Heart right ventricle (tissue), 16 donors: ENCODE measurements at regions not wholly inside any gene's neighbourhood (a gene's known extent, or its start where the extent isn't known, plus 50 kb on each side); places are given as distances from the start of the nearest gene placed in this dataset.
A peak's percentile ranks its signal among the peaks of the same experiment; 100 is the strongest.
"Not testable (repeated sequence)": the region's sequence is repeated elsewhere in the genome, so short reads cannot be mapped to it uniquely, and the experiment has no call there.

Experiments used
- ATAC-seq, 8 donors: fragments of 200-7000 bp; cut with Tn5 transposase; one replicate each; pipeline ENCODE4 v1.9.1; 2020; ENCODE audit warnings: mild to moderate bottlenecking in 8 of 8, moderate library complexity in 8 of 8, moderate number of reproducible peaks in 1 of 8
- DNase-seq, 2 donors: peaks; one replicate each; pipeline ENCODE4 v3.0.0-alpha.2; 2020
- H3K27ac ChIP-seq, 10 donors: fragments of 200-600 bp; sonication (generic) in 2 of 10; one replicate each; pipeline versions ENCODE4 v1.5.0 to v1.8.0; 2020 to 2022; ENCODE audit warnings: mild to moderate bottlenecking in 3 of 10
- H3K27me3 ChIP-seq, 7 donors: fragments of 200-600 bp; one replicate each; pipeline ENCODE4 v1.8.0; 2021 to 2022; ENCODE audit warnings: mild to moderate bottlenecking in 2 of 7
- H3K36me3 ChIP-seq, 9 donors: fragments of 200-600 bp; sonication (generic) in 1 of 9; one replicate each; pipeline versions ENCODE4 v1.5.0 to v1.8.0; 2020 to 2022; ENCODE audit warnings: mild to moderate bottlenecking in 2 of 9
- H3K4me1 ChIP-seq, 9 donors: fragments of 200-600 bp; sonication (generic) in 1 of 9; one replicate each; pipeline versions ENCODE4 v1.5.0 to v1.8.0; 2020 to 2022; ENCODE audit warnings: mild to moderate bottlenecking in 4 of 9
- H3K4me3 ChIP-seq, 10 donors: fragments of 200-600 bp; sonication (generic) in 2 of 10; one replicate each; pipeline versions ENCODE4 v1.5.0 to v1.8.0; 2020 to 2022; ENCODE audit warnings: mild to moderate bottlenecking in 7 of 10, moderate library complexity in 2 of 10
- H3K9me3 ChIP-seq, 11 donors: fragments of 200-600 bp in 10 of 11; sonication (generic) in 2 of 11; one replicate each; pipeline versions ENCODE4 v1.5.0 to v1.8.0; 2013 to 2022; ENCODE audit warnings: mild to moderate bottlenecking in 2 of 11, control low read depth in 1 of 11, moderate library complexity in 1 of 11
- WGBS, 2 donors: extraction: QIAGEN DNeasy Blood & Tissue Kit; methylation state at CpG; one replicate each; pipeline ENCODE4 v1.1.7; 2013; ENCODE audit warnings: inconsistent platforms in 1 of 2; 5-methylcytosine and 5-hydroxymethylcytosine counted together
- intact Hi-C, 10 donors: fragments of 100-400 bp; cut with DNase I; formaldehyde crosslinking; loops; one replicate each; pipeline versions ENCODE4 v1.11.1 to v1.14.2; 2022
- TF ChIP-seq, protein P1 (sequence below), 9 donors: fragments of 200-600 bp; sonication (generic) in 2 of 9; IDR thresholded peaks; one replicate each; pipeline versions ENCODE4 v1.5.0 to v1.8.0; 2021 to 2022; ENCODE audit warnings: antibody characterized with exemption in 9 of 9, mild to moderate bottlenecking in 5 of 9, moderate library complexity in 1 of 9
- donor health status: Arrhythmogenic right ventricular cardiomyopathy.
- donor health status: ischemic (EF 13 %, LVEDD 7.1; RV severe dilation, severe dysfunction).
- donor health status: healthy with polysubstance abuse.
- donor health status: DM: no; HTN: yes; CAD: no.
- donor health status: DM: no; HTN: no; CAD: no.
- donor health status: ischemic (EF 25% LVEDD 6.9; RV normal size, moderate dysfunction).
- donor health status: ischemic (EF 25% LVEDD 5.7; RV mildly dilated, moderate dysfunction).
- donor health status: healthy.
- donor health status: DM: yes; HTN: yes; CAD: no.
- donor health status: Ischemic cardiomyopathy.
- donor health status: ischemic (EF 35%, LVEDD 5.7; RV mildly dilated, moderate dysfunction).
- donor health status: nonischemic (EF 11% LVEDD 7.7; RV severe dilation, severe dysfunction).
- donor health status: DM: yes; HTN: yes; CAD: no.
- donor health status: PGD.
- donor health status: ischemic (EF 29% LVEDD 5.4; RV normal size, mild dysfunction).
- donor health status: nonischemic (EF 23%, LVEDD 6.1; RV moderate dilation, normal function).

DNA sequence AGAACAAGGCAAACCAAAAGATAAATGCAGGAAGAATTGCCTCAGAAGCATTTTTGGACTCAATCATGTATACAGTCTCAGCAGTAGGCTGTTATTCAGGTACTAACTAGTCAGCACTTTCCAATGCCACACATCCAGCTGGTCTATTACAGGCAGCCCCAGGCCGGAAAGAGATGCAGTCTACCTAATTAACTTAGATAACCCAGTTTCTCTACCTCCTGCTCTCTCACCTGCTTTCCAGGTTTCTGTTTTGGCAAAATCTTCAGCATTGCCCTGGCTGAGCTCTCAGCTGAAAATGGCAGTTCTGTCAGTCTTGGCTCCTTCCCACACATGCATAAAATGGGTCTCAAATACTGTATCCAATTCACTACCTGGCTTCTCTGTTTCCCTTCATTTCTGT, 101.3 kb upstream of the UFL1 start:
- no peaks in the 10 kb centered on the region for H3K27me3 ChIP-seq
- intact Hi-C loops = no loop called here
- no peak overlapping the region for H3K27ac ChIP-seq
- TF ChIP-seq, protein P1, sequence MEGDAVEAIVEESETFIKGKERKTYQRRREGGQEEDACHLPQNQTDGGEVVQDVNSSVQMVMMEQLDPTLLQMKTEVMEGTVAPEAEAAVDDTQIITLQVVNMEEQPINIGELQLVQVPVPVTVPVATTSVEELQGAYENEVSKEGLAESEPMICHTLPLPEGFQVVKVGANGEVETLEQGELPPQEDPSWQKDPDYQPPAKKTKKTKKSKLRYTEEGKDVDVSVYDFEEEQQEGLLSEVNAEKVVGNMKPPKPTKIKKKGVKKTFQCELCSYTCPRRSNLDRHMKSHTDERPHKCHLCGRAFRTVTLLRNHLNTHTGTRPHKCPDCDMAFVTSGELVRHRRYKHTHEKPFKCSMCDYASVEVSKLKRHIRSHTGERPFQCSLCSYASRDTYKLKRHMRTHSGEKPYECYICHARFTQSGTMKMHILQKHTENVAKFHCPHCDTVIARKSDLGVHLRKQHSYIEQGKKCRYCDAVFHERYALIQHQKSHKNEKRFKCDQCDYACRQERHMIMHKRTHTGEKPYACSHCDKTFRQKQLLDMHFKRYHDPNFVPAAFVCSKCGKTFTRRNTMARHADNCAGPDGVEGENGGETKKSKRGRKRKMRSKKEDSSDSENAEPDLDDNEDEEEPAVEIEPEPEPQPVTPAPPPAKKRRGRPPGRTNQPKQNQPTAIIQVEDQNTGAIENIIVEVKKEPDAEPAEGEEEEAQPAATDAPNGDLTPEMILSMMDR (IDR thresholded peaks at IDR 0.05) = no peak
- no peak overlapping the region for H3K4me3 ChIP-seq
- ATAC-seq (no peak), DNase-seq (no peak)
- 61 to 73% methylated on average over 1 of the region's 1 CpG for WGBS, 2 donors
- peaks cover 0 to 20% (median 0%) of the 10 kb centered on the region in 11 donors for H3K9me3 ChIP-seq
- H3K36me3 ChIP-seq = no peaks in the 10 kb centered on the region
- no peaks in the 10 kb centered on the region for H3K4me1 ChIP-seq

DNA sequence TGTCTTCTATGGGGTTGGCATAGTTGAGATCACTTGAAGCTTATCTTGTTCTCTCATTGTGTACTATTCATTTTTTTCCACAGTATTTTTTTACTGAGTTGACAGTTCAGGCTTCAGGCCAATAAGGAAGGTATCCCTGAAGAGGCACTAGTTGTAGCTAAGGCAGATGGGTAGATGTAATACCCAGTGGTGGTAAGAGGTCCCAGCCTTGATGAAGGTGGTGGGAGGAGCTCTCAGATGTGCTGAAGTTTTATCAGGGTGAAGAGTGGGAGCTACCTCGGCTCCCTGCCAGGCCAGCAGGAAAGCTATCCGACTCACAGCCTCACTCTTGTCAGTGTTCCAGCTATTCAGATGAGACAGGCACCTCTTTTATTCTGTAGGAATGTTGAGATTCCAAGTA, 87.7 kb upstream of the UFL1 start:
- no peak for DNase-seq
- no peak for ATAC-seq
- no peaks in the 10 kb centered on the region for H3K36me3 ChIP-seq
- no peaks in the 10 kb centered on the region for H3K4me1 ChIP-seq
- no peak overlapping the region for H3K4me3 ChIP-seq
- H3K27me3 ChIP-seq = no peaks in the 10 kb centered on the region
- TF ChIP-seq, protein P1 (IDR thresholded peaks at IDR 0.05) = no peak
- intact Hi-C loops = no loop called here
- H3K27ac ChIP-seq = no peak overlapping the region
- peaks cover 0 to 77% (median 5%) of the 10 kb centered on the region in 11 donors for H3K9me3 ChIP-seq
- 59 to 60% methylated on average over 2 of the region's 2 CpGs for WGBS, 2 donors

DNA sequence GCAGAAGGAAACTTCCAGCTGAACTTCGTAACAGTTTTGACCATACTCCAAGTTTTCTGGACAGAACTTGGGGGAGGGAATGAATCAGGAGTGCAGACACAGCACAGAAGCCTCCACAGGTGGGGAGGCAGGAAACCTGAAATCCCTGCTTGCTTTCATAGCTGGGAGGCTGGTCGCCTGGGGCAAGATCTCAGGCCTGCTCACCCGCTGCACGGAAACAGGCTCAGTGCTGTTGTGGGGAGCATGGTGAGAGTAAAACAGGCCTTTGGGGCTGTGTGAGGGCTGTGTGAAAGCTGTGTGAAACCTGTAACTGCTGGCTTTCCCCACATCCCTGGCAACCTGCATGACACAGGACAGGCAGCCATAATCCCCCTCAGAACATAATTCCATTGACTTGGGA, 85.2 kb upstream of the UFL1 start:
- 44 to 54% methylated on average over 4 of the region's 4 CpGs for WGBS, 2 donors
- DNase-seq (no peak), ATAC-seq (no peak)
- TF ChIP-seq, protein P1 (IDR thresholded peaks at IDR 0.05) = no peak
- Histone ChIP-seq H3K27me3 (no peaks in the 10 kb centered on the region), H3K4me3 (no peak overlapping the region), H3K27ac (no peak overlapping the region), H3K9me3 (peaks cover 0 to 77% (median 5%) of the 10 kb centered on the region in 11 donors), H3K36me3 (no peaks in the 10 kb centered on the region), H3K4me1 (no peaks in the 10 kb centered on the region)
- intact Hi-C loops = no loop called here

DNA sequence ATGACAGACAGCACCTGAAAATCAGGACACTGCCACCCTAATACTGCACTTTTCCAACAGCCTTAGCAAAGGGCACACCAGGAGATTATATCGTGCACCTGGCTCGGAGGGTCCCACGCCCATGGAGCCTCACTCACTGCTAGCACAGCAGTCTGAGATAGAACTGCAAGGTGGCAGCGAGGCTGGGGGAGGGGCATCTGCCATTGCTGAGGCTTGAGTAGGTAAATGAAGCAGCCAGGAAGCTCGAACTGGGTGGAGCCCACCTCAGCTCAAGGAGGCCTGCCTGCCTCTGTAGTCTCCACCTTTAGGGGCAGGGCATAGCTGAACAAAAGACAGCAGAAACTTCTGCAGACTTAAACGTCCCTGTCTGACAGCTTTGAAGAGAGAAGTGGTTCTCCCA, 84.4 kb upstream of the UFL1 start:
- ATAC-seq, H3K4me3 ChIP-seq, DNase-seq, H3K27ac ChIP-seq, H3K27me3 ChIP-seq, H3K4me1 ChIP-seq, intact Hi-C loops, H3K36me3 ChIP-seq: not testable (repeated sequence)
- WGBS, 2 donors = 64 to 75% methylated on average over 6 of the region's 6 CpGs
- H3K9me3 ChIP-seq = peaks cover 0 to 75% (median 5%) of the 10 kb centered on the region in 11 donors

DNA sequence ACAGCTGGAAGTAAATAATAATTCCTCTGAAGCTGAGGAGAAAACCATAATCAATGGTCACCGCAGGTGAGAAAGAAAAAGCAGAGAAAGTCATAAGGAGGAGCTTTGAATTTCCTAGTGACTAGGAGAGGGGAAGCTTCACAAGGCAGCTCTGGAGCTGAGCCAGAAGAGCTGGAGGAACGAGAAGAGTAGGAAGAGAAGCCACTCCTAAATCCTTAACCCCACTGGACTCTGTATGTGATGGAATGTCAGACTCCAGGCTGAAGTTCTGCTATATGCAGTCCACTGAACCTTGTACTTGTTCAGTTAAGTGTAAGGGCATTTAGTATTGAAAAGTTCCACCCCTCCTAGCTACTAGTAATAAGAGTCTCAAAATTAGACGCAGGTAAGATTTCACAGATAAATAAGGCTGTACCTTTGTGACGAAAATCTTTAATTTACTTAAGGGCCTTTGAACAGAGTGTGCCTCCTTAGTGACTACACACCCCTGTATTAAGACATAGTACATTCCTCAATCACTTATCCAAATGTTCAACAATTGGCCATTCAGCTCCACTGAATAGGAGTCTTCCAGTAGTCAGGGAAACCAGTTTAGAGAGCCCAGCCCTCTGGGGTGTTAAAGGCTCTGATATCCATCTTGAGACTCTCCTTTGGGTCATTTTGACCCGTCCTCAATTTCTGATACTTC, 71.4 kb upstream of the UFL1 start:
- H3K27me3 ChIP-seq = no peaks in the 10 kb centered on the region
- intact Hi-C loops = no loop called here
- 45 to 50% methylated on average over 5 of the region's 5 CpGs for WGBS, 2 donors
- H3K4me1 ChIP-seq = peaks cover 0 to 7% (median 0%) of the 10 kb centered on the region in 9 donors
- no peaks in the 10 kb centered on the region for H3K36me3 ChIP-seq
- H3K27ac ChIP-seq = no peak overlapping the region
- DNase-seq (no peak), ATAC-seq (peak in 2 of 8 donors; percentile 49 to 59)
- H3K4me3 ChIP-seq = no peak overlapping the region
- peaks cover 0 to 16% (median 6%) of the 10 kb centered on the region in 11 donors for H3K9me3 ChIP-seq
- TF ChIP-seq, protein P1 (IDR thresholded peaks at IDR 0.05) = no peak
